DND-41 (cell line): ENCODE measurements at regions not wholly inside any gene's neighbourhood (a gene's known extent, or its start where the extent isn't known, plus 50 kb on each side); places are given as distances from the start of the nearest gene placed in this dataset.

Source experiments
- ATAC-seq: fragments of 200-7000 bp; cut with Tn5 transposase; 3 replicates; pipeline ENCODE4 v1.9.1; 2021; ENCODE audit warnings: low read depth; ENCODE audit not compliant: insufficient read depth
- DNase-seq: peaks from one replicate; pipeline ENCODE4 v3.0.0-alpha.2; 2020
- H2AFZ ChIP-seq: 2 replicates; pipeline ENCODE4 v1.6.0; 2012; ENCODE audit warnings: low read depth, low read length
- H3K27ac ChIP-seq: 2 replicates; pipeline ENCODE4 v1.5.1; 2012; ENCODE audit warnings: low read length, inconsistent platforms
- H3K27me3 ChIP-seq: fragments of 200-600 bp; sonication (generic); 2 replicates; pipeline ENCODE4 v1.6.0; 2012; ENCODE audit warnings: low read length, mild to moderate bottlenecking, inconsistent platforms; ENCODE audit not compliant: insufficient read depth, poor library complexity
- H3K36me3 ChIP-seq: 2 replicates; pipeline ENCODE4 v1.5.1; 2012; ENCODE audit warnings: low read length, inconsistent platforms; ENCODE audit not compliant: insufficient read depth
- H3K4me1 ChIP-seq: 2 replicates; pipeline ENCODE4 v1.5.1; 2012; ENCODE audit warnings: mild to moderate bottlenecking, low read length; ENCODE audit not compliant: insufficient read depth
- H3K4me2 ChIP-seq: 2 replicates; pipeline ENCODE4 v1.6.0; 2012; ENCODE audit warnings: mild to moderate bottlenecking, moderate library complexity, low read length, inconsistent platforms; ENCODE audit not compliant: insufficient read depth
- H3K4me3 ChIP-seq, 2 experiments: fragments of 200-600 bp in 1 of 2; shearing (Covaris generic) in 1 of 2; 2 replicates each; pipeline ENCODE4 v1.5.1; 2012 to 2016; ENCODE audit warnings: inconsistent platforms in 2 of 2, low read length in 2 of 2, mild to moderate bottlenecking in 2 of 2, low read depth in 1 of 2, moderate library complexity in 1 of 2
- H3K79me2 ChIP-seq: 2 replicates; pipeline ENCODE4 v1.6.0; 2012; ENCODE audit warnings: low read length, inconsistent platforms; ENCODE audit not compliant: insufficient read depth
- H3K9ac ChIP-seq: 2 replicates; pipeline ENCODE4 v1.6.0; 2012; ENCODE audit warnings: low read depth, mild to moderate bottlenecking, inconsistent platforms, low read length, moderate library complexity
- H3K9me3 ChIP-seq: 2 replicates; pipeline ENCODE4 v1.5.1; 2012; ENCODE audit warnings: low read length, moderate library complexity, mild to moderate bottlenecking, inconsistent platforms; ENCODE audit not compliant: insufficient read depth, severe bottlenecking
- H4K20me1 ChIP-seq: 2 replicates; pipeline ENCODE4 v1.6.0; 2012; ENCODE audit warnings: low read length; ENCODE audit not compliant: insufficient read depth
- EZH2 ChIP-seq: IDR thresholded peaks from 3 replicates; pipeline ENCODE4 v1.6.1; 2012; ENCODE audit warnings: borderline replicate concordance, low read depth, mild to moderate bottlenecking, moderate library complexity, low read length, inconsistent platforms; ENCODE audit not compliant: severe bottlenecking
- TF ChIP-seq, protein P1 (sequence below): IDR thresholded peaks from 2 replicates; pipeline ENCODE4 v1.5.1; 2012; ENCODE audit warnings: borderline replicate concordance, low read length, moderate library complexity, mild to moderate bottlenecking; ENCODE audit not compliant: poor library complexity, severe bottlenecking; ENCODE audit errors: extremely low read depth

DNA sequence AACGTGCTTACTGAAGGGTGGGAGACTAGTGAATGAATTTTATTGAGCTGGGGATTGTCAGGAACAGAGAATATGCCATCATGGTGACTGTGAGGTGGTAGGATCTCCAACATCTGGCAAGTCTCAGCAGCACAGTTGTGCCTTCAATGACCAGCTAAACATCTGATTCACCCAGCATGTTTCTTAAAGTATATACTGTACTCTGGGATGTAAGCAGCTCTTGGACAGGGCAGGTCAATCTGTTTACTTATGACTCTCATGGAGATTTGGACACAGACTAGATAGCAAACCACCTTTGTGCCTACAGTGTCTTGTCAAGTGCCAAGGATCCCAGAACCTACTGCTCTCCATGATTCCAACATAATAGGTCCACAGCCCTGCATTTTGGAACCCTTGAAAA, 801.0 kb upstream of the CITED2 start:
- Histone ChIP-seq H3K27me3 (no peaks in the 10 kb centered on the region), H3K36me3 (no peaks in the 10 kb centered on the region), H3K79me2 (no peaks in the 10 kb centered on the region), H3K27ac (no peak overlapping the region), H3K4me1 (no peaks in the 10 kb centered on the region), H3K9ac (no peak overlapping the region), H4K20me1 (no peaks in the 10 kb centered on the region), H3K9me3 (no peaks in the 10 kb centered on the region), H3K4me3 (no peak overlapping the region), H3K4me2 (no peak overlapping the region), H2AFZ (no peak overlapping the region)
- ATAC-seq (no peak), DNase-seq (no peak)
- TF ChIP-seq EZH2, result no peak
- TF ChIP-seq, protein P1, sequence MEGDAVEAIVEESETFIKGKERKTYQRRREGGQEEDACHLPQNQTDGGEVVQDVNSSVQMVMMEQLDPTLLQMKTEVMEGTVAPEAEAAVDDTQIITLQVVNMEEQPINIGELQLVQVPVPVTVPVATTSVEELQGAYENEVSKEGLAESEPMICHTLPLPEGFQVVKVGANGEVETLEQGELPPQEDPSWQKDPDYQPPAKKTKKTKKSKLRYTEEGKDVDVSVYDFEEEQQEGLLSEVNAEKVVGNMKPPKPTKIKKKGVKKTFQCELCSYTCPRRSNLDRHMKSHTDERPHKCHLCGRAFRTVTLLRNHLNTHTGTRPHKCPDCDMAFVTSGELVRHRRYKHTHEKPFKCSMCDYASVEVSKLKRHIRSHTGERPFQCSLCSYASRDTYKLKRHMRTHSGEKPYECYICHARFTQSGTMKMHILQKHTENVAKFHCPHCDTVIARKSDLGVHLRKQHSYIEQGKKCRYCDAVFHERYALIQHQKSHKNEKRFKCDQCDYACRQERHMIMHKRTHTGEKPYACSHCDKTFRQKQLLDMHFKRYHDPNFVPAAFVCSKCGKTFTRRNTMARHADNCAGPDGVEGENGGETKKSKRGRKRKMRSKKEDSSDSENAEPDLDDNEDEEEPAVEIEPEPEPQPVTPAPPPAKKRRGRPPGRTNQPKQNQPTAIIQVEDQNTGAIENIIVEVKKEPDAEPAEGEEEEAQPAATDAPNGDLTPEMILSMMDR, result no peak

- H3K79me2 ChIP-seq, result no peaks in the 10 kb centered on the region
- DNase-seq, result no peak
- no peak overlapping the region for H2AFZ ChIP-seq
- no peaks in the 10 kb centered on the region for H4K20me1 ChIP-seq
- no peaks in the 10 kb centered on the region for H3K9me3 ChIP-seq
- TF ChIP-seq, protein P1, result no peak
- TF ChIP-seq EZH2, result no peak
- H3K4me3 ChIP-seq, result no peak overlapping the region
- H3K4me1 ChIP-seq, result no peaks in the 10 kb centered on the region
- no peak overlapping the region for H3K4me2 ChIP-seq
- no peak overlapping the region for H3K27ac ChIP-seq
- H3K9ac ChIP-seq, result no peak overlapping the region
- no peaks in the 10 kb centered on the region for H3K36me3 ChIP-seq
- no peak for ATAC-seq
- no peaks in the 10 kb centered on the region for H3K27me3 ChIP-seq
Measured at GRCh38 chr6:140174524-140174923, 800.1 kb upstream of the CITED2 start.

GRCh38 chr6:140168365-140168764, 793.9 kb upstream of the CITED2 start:
- H4K20me1 ChIP-seq, result no peaks in the 10 kb centered on the region
- no peaks in the 10 kb centered on the region for H3K4me1 ChIP-seq
- no peaks in the 10 kb centered on the region for H3K27me3 ChIP-seq
- H2AFZ ChIP-seq, result no peak overlapping the region
- H3K4me3 ChIP-seq, result no peak overlapping the region
- TF ChIP-seq EZH2, result no peak
- TF ChIP-seq, protein P1, result no peak
- DNase-seq, result no peak
- no peak overlapping the region for H3K4me2 ChIP-seq
- no peaks in the 10 kb centered on the region for H3K36me3 ChIP-seq
- no peak overlapping the region for H3K9ac ChIP-seq
- no peak for ATAC-seq
- H3K79me2 ChIP-seq, result no peaks in the 10 kb centered on the region
- H3K27ac ChIP-seq, result no peak overlapping the region
- H3K9me3 ChIP-seq, result no peaks in the 10 kb centered on the region

DNA sequence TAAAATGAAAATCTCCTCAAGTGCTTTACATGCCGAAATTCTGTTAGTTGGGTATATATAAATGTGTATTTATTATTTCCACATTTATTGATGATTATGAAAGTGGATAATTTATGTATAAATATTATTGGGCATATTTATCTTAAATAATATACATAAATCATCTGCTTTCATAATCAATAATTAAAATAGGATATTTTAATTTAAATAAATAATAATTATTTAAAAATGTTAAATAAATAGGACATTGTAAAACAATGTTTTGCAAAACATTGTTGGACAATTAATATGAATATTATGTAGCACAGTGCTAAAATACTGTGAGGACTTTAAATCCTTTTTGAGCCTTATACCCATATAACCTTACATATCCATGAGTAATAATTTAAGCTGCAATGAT, 786.5 kb upstream of the CITED2 start:
- TF ChIP-seq, protein P1, result no peak
- no peak for TF ChIP-seq EZH2

More for the DNA sequence above, 786.5 kb upstream of the CITED2 start:
- Histone ChIP-seq H3K27me3 (no peaks in the 10 kb centered on the region), H3K79me2 (no peaks in the 10 kb centered on the region), H3K4me2 (no peak overlapping the region), H3K4me1 (no peaks in the 10 kb centered on the region), H4K20me1 (no peaks in the 10 kb centered on the region), H3K9ac (no peak overlapping the region), H3K36me3 (no peaks in the 10 kb centered on the region), H2AFZ (no peak overlapping the region), H3K27ac (no peak overlapping the region), H3K9me3 (no peaks in the 10 kb centered on the region), H3K4me3 (no peak overlapping the region)
- DNase-seq (no peak), ATAC-seq (no peak)
